Vagina (tissue), 2 donors: ENCODE measurements at regions not wholly inside any gene's neighbourhood (a gene's known extent, or its start where the extent isn't known, plus 50 kb on each side); places are given as distances from the start of the nearest gene placed in this dataset.
"Not testable (repeated sequence)": the region's sequence is repeated elsewhere in the genome, so short reads cannot be mapped to it uniquely, and the experiment has no call there.

Experiments used
- DNase-seq, 2 donors: peaks; one replicate each; pipeline ENCODE4 v3.0.0-alpha.2; 2017; ENCODE audit errors: extremely low spot score in 2 of 2
- H3K27ac ChIP-seq: fragments of 200-600 bp; sonication (generic); one replicate; pipeline ENCODE4 v1.5.1; 2019
- H3K27me3 ChIP-seq: fragments of 200-600 bp; sonication (generic); one replicate; pipeline ENCODE4 v1.5.1; 2019
- H3K36me3 ChIP-seq, 2 donors: fragments of 200-600 bp; sonication (generic); one replicate each; pipeline ENCODE4 v1.5.1; 2017 to 2019
- H3K4me1 ChIP-seq: fragments of 200-600 bp; sonication (generic); one replicate; pipeline ENCODE4 v1.5.1; 2019
- H3K4me3 ChIP-seq, 2 donors: fragments of 200-600 bp; sonication (generic); 1 replicate in 1 of 2; 2 replicates in 1 of 2; pipeline ENCODE4 v1.5.1; 2016 to 2019
- H3K9me3 ChIP-seq: fragments of 200-600 bp; sonication (generic); one replicate; pipeline ENCODE4 v1.5.1; 2019
- POLR2A ChIP-seq, 2 donors: fragments of 450-650 bp; IDR thresholded peaks; one replicate each; pipeline ENCODE4 v1.6.1; 2017; ENCODE audit warnings: antibody characterized with exemption in 2 of 2, mild to moderate bottlenecking in 2 of 2, moderate library complexity in 2 of 2
- POLR2AphosphoS5 ChIP-seq, 2 donors: sonication (generic); formaldehyde crosslinking; IDR thresholded peaks; one replicate each; pipeline ENCODE4 v1.9.0; 2017; ENCODE audit warnings: antibody characterized with exemption in 2 of 2, mild to moderate bottlenecking in 2 of 2, low read depth in 1 of 2; ENCODE audit not compliant: insufficient read depth in 1 of 2
- intact Hi-C: fragments of 100-400 bp; cut with DNase I; formaldehyde crosslinking; loops from one replicate; pipeline ENCODE4 v1.15.1; 2023
- TF ChIP-seq, protein P1 (sequence below), 3 experiments: fragments of 450-650 bp in 2 of 3; fragments of 200-600 bp in 1 of 3; sonication (generic) in 1 of 3; IDR thresholded peaks; one replicate each; pipeline ENCODE4 v1.5.1; 2017 to 2019; ENCODE audit warnings: antibody characterized with exemption in 3 of 3, mild to moderate bottlenecking in 2 of 3, moderate library complexity in 2 of 3

- Histone ChIP-seq H3K9me3 (no peaks in the 10 kb centered on the region), H3K4me1 (no peaks in the 10 kb centered on the region), H3K4me3 (no peak overlapping the region), H3K27ac (no peak overlapping the region), H3K27me3 (no peaks in the 10 kb centered on the region), H3K36me3 (no peaks in the 10 kb centered on the region)
- intact Hi-C loops, result no loop called here
- TF ChIP-seq, protein P1, sequence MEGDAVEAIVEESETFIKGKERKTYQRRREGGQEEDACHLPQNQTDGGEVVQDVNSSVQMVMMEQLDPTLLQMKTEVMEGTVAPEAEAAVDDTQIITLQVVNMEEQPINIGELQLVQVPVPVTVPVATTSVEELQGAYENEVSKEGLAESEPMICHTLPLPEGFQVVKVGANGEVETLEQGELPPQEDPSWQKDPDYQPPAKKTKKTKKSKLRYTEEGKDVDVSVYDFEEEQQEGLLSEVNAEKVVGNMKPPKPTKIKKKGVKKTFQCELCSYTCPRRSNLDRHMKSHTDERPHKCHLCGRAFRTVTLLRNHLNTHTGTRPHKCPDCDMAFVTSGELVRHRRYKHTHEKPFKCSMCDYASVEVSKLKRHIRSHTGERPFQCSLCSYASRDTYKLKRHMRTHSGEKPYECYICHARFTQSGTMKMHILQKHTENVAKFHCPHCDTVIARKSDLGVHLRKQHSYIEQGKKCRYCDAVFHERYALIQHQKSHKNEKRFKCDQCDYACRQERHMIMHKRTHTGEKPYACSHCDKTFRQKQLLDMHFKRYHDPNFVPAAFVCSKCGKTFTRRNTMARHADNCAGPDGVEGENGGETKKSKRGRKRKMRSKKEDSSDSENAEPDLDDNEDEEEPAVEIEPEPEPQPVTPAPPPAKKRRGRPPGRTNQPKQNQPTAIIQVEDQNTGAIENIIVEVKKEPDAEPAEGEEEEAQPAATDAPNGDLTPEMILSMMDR (IDR thresholded peaks at IDR 0.05), result no peak
- DNase-seq, result no peak
Measured at GRCh38 chr1:91603409-91603808, 102.8 kb downstream of the CDC7 start.

DNA sequence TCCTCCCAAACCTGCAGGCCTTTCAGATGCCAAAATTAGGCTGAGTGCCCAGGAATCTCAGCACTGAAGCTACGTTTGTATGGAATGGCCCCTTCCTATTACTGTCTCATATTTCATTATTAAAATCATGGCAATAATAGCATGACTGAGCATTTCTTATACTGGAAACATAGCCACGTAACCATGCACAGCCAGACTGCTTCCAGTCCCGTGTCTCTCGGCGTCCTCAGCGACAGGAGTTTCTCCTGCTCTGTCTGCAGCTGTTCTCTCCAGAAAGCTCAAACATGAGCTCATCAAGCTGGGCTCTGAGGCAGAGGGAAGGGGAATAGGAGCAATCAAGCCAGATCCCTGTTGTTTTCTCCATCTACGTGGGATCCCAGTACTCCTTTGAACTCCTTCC lies 104.0 kb downstream of the CDC7 start:
- H3K36me3 ChIP-seq, result no peaks in the 10 kb centered on the region
- no peaks in the 10 kb centered on the region for H3K9me3 ChIP-seq
- H3K27me3 ChIP-seq, result no peaks in the 10 kb centered on the region
- no peaks in the 10 kb centered on the region for H3K4me1 ChIP-seq
- H3K27ac ChIP-seq, result no peak overlapping the region
- no peak overlapping the region for H3K4me3 ChIP-seq
- intact Hi-C loops, result no loop called here
- TF ChIP-seq POLR2A (IDR thresholded peaks at IDR 0.05) (no peak), POLR2AphosphoS5 (IDR thresholded peaks at IDR 0.05; ENCODE audit: insufficient read depth in 1 of 2, low read depth in 1 of 2) (no peak)
- TF ChIP-seq, protein P1 (IDR thresholded peaks at IDR 0.05), result no peak
- DNase-seq, result no peak

DNA sequence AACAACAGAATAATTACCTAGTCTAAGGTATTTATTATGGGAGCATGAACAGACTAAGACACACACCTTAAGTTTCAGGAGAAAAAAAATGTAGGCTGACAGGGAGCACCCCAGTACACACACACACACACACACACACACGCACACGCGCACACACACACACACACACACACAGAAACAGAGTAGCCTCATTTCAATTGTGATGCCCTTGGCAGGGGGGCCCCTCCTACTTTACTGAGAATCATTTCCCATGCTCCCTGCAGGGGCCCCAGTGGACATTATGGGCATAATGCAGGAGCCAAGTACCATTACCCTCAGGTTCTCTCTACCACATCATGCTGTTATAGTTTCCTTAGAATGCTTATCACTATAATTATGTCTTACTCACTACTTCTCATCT lies 104.9 kb downstream of the CDC7 start:
- no peaks in the 10 kb centered on the region for H3K4me1 ChIP-seq
- no peaks in the 10 kb centered on the region for H3K9me3 ChIP-seq
- no peaks in the 10 kb centered on the region for H3K27me3 ChIP-seq
- DNase-seq, result no peak
- H3K4me3 ChIP-seq, result no peak overlapping the region
- intact Hi-C loops, result no loop called here
- H3K27ac ChIP-seq, result no peak overlapping the region
- no peaks in the 10 kb centered on the region for H3K36me3 ChIP-seq
- TF ChIP-seq POLR2A (IDR thresholded peaks at IDR 0.05) (no peak), POLR2AphosphoS5 (IDR thresholded peaks at IDR 0.05; ENCODE audit: insufficient read depth in 1 of 2, low read depth in 1 of 2) (no peak)
- TF ChIP-seq, protein P1 (IDR thresholded peaks at IDR 0.05), result no peak

GRCh38 chr1:91606546-91607078 lies 106.0 kb downstream of the CDC7 start:
- H3K27ac ChIP-seq, result no peak overlapping the region
- TF ChIP-seq POLR2AphosphoS5 (IDR thresholded peaks at IDR 0.05; ENCODE audit: insufficient read depth in 1 of 2, low read depth in 1 of 2), result no peak
- TF ChIP-seq, protein P1 (IDR thresholded peaks at IDR 0.05), result no peak
- no peak for TF ChIP-seq POLR2A (IDR thresholded peaks at IDR 0.05)
- no peaks in the 10 kb centered on the region for H3K27me3 ChIP-seq
- H3K36me3 ChIP-seq, result no peaks in the 10 kb centered on the region
- no peak for DNase-seq
- intact Hi-C loops, result no loop called here
- no peak overlapping the region for H3K4me3 ChIP-seq
- no peaks in the 10 kb centered on the region for H3K4me1 ChIP-seq
- no peaks in the 10 kb centered on the region for H3K9me3 ChIP-seq

GRCh38 chr1:91607686-91608085 lies 107.0 kb downstream of the CDC7 start:
- H3K27ac ChIP-seq, H3K4me3 ChIP-seq, H3K9me3 ChIP-seq, H3K4me1 ChIP-seq, DNase-seq, H3K36me3 ChIP-seq, H3K27me3 ChIP-seq, intact Hi-C loops: not testable (repeated sequence)

DNA sequence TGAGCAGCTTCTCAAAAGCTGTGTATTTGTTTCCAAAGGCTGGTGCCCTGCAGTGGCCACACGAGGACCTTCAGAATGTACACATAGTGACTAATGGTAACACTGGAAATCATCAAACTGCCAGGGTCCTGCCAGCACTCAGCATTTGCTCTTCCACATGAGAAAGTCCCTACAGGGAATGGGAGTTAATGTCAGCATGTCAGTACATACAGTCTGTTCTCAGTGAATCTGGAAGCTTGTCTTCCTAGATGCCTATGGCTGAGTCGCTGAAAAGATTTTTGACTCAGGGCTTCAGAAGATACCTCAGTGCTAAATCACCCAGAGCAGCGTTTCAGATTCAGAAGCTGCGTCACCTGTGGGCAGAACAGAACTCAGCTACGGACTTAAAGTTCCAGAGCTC lies 108.2 kb downstream of the CDC7 start:
- Histone ChIP-seq H3K4me1 (no peaks in the 10 kb centered on the region), H3K27me3 (no peaks in the 10 kb centered on the region), H3K9me3 (no peaks in the 10 kb centered on the region), H3K27ac (no peak overlapping the region), H3K4me3 (no peak overlapping the region), H3K36me3 (no peaks in the 10 kb centered on the region)
- TF ChIP-seq POLR2A (IDR thresholded peaks at IDR 0.05) (no peak), POLR2AphosphoS5 (IDR thresholded peaks at IDR 0.05; ENCODE audit: insufficient read depth in 1 of 2, low read depth in 1 of 2) (no peak)
- TF ChIP-seq, protein P1 (IDR thresholded peaks at IDR 0.05), result no peak
- DNase-seq, result no peak
- intact Hi-C loops, result no loop called here
